Neural cell (in vitro differentiated cells): ENCODE measurements at regions not wholly inside any gene's neighbourhood (a gene's known extent, or its start where the extent isn't known, plus 50 kb on each side); places are given as distances from the start of the nearest gene placed in this dataset.

Experiments
- H2AFZ ChIP-seq: fragments of 200-600, 300-800 bp; sonication (generic), shearing (Covaris generic); 2 replicates; pipeline ENCODE4 v1.6.0; 2014; ENCODE audit warnings: low read depth, mild to moderate bottlenecking, antibody characterized with exemption, low read length, moderate library complexity
- H3F3A ChIP-seq: fragments of 200-600 bp; shearing (Covaris generic); 2 replicates; pipeline ENCODE4 v1.6.1; 2016; ENCODE audit warnings: mild to moderate bottlenecking, moderate library complexity, mixed read lengths, antibody characterized with exemption, low read length; ENCODE audit not compliant: insufficient read depth, poor library complexity, severe bottlenecking
- H3K27ac ChIP-seq: fragments of 200-600, 300-800 bp; sonication (generic), shearing (Covaris generic); 2 replicates; pipeline ENCODE4 v1.5.1; 2014; ENCODE audit warnings: mild to moderate bottlenecking, low read length, moderate library complexity
- H3K27me3 ChIP-seq: fragments of 300-800, 200-600 bp; sonication (generic), shearing (Covaris generic); 2 replicates; pipeline ENCODE4 v1.6.0; 2014; ENCODE audit warnings: mild to moderate bottlenecking, low read depth, low read length, moderate library complexity; ENCODE audit not compliant: insufficient read depth
- H3K36me3 ChIP-seq: fragments of 300-800, 200-600 bp; sonication (generic), shearing (Covaris generic); 2 replicates; pipeline ENCODE4 v1.5.1; 2014; ENCODE audit warnings: mild to moderate bottlenecking, antibody characterized with exemption, low read length, moderate library complexity; ENCODE audit not compliant: insufficient read depth
- H3K4me2 ChIP-seq: fragments of 300-800, 200-600 bp; sonication (generic), shearing (Covaris generic); 2 replicates; pipeline ENCODE4 v1.6.0; 2014; ENCODE audit warnings: mild to moderate bottlenecking, low read length
- H3K4me3 ChIP-seq: fragments of 300-800, 200-600 bp; sonication (generic), shearing (Covaris generic); 2 replicates; pipeline ENCODE4 v1.5.1; 2014; ENCODE audit warnings: mild to moderate bottlenecking, low read length, moderate library complexity
- H3K79me2 ChIP-seq: fragments of 200-600 bp; shearing (Covaris generic); replicated peaks from 2 replicates; pipeline ENCODE4 v1.6.0; 2014; ENCODE audit warnings: mild to moderate bottlenecking, low read length, moderate library complexity; ENCODE audit not compliant: insufficient read depth
- H3K9ac ChIP-seq: fragments of 300-800, 200-600 bp; sonication (generic), shearing (Covaris generic); 2 replicates; pipeline ENCODE4 v1.6.1; 2016; ENCODE audit warnings: mild to moderate bottlenecking, low read length, mixed read lengths
- H3K9me2 ChIP-seq: fragments of 200-600 bp; shearing (Covaris generic); 2 replicates; pipeline ENCODE4 v1.6.1; 2016; ENCODE audit warnings: mild to moderate bottlenecking, low read length, mixed read lengths; ENCODE audit not compliant: insufficient read depth
- H3K9me3 ChIP-seq: fragments of 200-600, 300-800 bp; sonication (generic), shearing (Covaris generic); 2 replicates; pipeline ENCODE4 v1.6.1; 2016; ENCODE audit warnings: mild to moderate bottlenecking, mixed run types, low read length, moderate library complexity, mixed read lengths
- H4K20me1 ChIP-seq: fragments of 200-600 bp; shearing (Covaris generic); 2 replicates; pipeline ENCODE4 v1.6.1; 2016; ENCODE audit warnings: mild to moderate bottlenecking, mixed run types; ENCODE audit not compliant: insufficient read depth
- EP300 ChIP-seq: fragments of 450-650 bp; conservative IDR thresholded peaks from 2 replicates; pipeline ENCODE4 v1.6.1; 2014; ENCODE audit warnings: antibody characterized with exemption, mild to moderate bottlenecking, moderate library complexity; ENCODE audit not compliant: poor library complexity, severe bottlenecking
- EZH2 ChIP-seq: fragments of 200-600, 300-800 bp; shearing (Covaris generic), sonication (generic); IDR thresholded peaks from 2 replicates; pipeline ENCODE4 v1.6.1; 2014; ENCODE audit warnings: antibody characterized with exemption, low read length, borderline replicate concordance, mild to moderate bottlenecking; ENCODE audit not compliant: insufficient read depth, poor library complexity, severe bottlenecking
- MXI1 ChIP-seq: fragments of 450-650 bp; conservative IDR thresholded peaks from 2 replicates; pipeline ENCODE4 v1.6.1; 2014; ENCODE audit warnings: antibody characterized with exemption, mild to moderate bottlenecking; ENCODE audit not compliant: poor library complexity, severe bottlenecking
- POLR2AphosphoS5 ChIP-seq: IDR thresholded peaks from 2 replicates; pipeline ENCODE4 v1.6.1; 2012
- RAD21 ChIP-seq: fragments of 450-650 bp; conservative IDR thresholded peaks from 2 replicates; pipeline ENCODE4 v1.6.1; 2014; ENCODE audit warnings: antibody characterized with exemption, mild to moderate bottlenecking, moderate library complexity
- SMC3 ChIP-seq: fragments of 450-650 bp; conservative IDR thresholded peaks from 2 replicates; pipeline ENCODE4 v1.6.1; 2014; ENCODE audit warnings: antibody characterized with exemption, mild to moderate bottlenecking, moderate library complexity; ENCODE audit not compliant: poor library complexity
- TAF1 ChIP-seq: IDR thresholded peaks from 2 replicates; pipeline ENCODE4 v1.6.1; 2012; ENCODE audit warnings: low read depth
- TF ChIP-seq, protein P1 (sequence below): fragments of 450-650 bp; IDR thresholded peaks from 2 replicates; pipeline ENCODE4 v1.5.1; 2014; ENCODE audit warnings: antibody characterized with exemption, mild to moderate bottlenecking, moderate library complexity; ENCODE audit not compliant: poor library complexity, severe bottlenecking
- TF ChIP-seq, protein P2 (sequence below): IDR thresholded peaks from 2 replicates; pipeline ENCODE4 v1.6.1; 2012; ENCODE audit warnings: borderline replicate concordance

DNA sequence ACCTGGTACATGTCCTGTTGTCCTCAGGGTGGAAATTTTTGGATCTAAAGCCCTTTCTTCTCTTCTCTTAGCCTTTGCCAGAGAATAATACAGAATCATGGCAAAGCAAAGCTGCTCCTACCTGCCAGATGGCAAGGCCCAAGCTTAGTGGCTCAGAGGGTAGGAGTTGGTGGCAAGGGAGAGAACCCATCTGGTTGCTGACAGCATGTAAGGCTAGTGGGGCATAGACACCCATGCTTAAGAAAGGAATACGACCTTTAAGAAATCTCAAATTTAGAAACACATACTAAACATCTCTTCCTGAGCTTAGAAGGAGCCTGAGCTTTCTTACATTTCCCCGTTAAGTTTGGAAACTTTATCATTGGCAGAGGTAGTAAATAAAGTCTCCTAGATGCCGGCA, 395.0 kb upstream of the SOX9 start:
- H3F3A ChIP-seq, result no peaks in the 10 kb centered on the region
- no peak overlapping the region for H3K27ac ChIP-seq
- no peak overlapping the region for H3K4me3 ChIP-seq
- no peak overlapping the region for H3K4me2 ChIP-seq
- no peak overlapping the region for H3K9ac ChIP-seq
- no peak for TF ChIP-seq EZH2
- no peaks in the 10 kb centered on the region for H3K9me3 ChIP-seq
- H3K27me3 ChIP-seq, result no peaks in the 10 kb centered on the region
- H3K9me2 ChIP-seq, result no peaks in the 10 kb centered on the region
- H3K36me3 ChIP-seq, result no peaks in the 10 kb centered on the region
- H2AFZ ChIP-seq, result no peak overlapping the region
- no peaks in the 10 kb centered on the region for H4K20me1 ChIP-seq
- no peaks in the 10 kb centered on the region for H3K79me2 ChIP-seq

DNA sequence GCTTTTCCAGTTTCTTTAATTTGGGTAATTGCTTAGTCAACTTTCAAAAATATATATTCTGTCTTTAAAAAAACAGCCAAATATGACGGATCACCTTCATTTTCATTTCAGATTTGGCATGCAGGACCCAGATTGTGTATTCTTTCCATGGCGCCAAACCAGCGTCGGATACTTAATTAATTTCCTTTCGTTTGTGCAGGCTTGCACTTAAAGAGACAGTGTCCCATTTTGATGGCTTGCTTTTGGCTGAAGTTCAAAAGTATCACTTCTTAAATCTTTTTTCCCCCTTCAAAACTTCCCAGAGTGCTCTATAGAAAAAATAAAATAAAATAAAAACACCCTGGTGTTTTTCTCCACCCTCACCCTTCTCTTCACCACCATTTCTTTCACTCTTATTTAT, 394.5 kb upstream of the SOX9 start:
- H4K20me1 ChIP-seq, result no peaks in the 10 kb centered on the region
- no peak overlapping the region for H3K9ac ChIP-seq
- no peaks in the 10 kb centered on the region for H3K36me3 ChIP-seq
- TF ChIP-seq, protein P1, sequence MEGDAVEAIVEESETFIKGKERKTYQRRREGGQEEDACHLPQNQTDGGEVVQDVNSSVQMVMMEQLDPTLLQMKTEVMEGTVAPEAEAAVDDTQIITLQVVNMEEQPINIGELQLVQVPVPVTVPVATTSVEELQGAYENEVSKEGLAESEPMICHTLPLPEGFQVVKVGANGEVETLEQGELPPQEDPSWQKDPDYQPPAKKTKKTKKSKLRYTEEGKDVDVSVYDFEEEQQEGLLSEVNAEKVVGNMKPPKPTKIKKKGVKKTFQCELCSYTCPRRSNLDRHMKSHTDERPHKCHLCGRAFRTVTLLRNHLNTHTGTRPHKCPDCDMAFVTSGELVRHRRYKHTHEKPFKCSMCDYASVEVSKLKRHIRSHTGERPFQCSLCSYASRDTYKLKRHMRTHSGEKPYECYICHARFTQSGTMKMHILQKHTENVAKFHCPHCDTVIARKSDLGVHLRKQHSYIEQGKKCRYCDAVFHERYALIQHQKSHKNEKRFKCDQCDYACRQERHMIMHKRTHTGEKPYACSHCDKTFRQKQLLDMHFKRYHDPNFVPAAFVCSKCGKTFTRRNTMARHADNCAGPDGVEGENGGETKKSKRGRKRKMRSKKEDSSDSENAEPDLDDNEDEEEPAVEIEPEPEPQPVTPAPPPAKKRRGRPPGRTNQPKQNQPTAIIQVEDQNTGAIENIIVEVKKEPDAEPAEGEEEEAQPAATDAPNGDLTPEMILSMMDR, result no peak
- TF ChIP-seq MXI1, result no peak
- TF ChIP-seq EP300, result no peak
- no peak for TF ChIP-seq RAD21
- TF ChIP-seq EZH2, result no peak
- no peak overlapping the region for H3K27ac ChIP-seq
- H3K79me2 ChIP-seq, result no peaks in the 10 kb centered on the region
- H3K4me2 ChIP-seq, result no peak overlapping the region
- no peak overlapping the region for H2AFZ ChIP-seq
- H3K9me2 ChIP-seq, result no peaks in the 10 kb centered on the region
- no peaks in the 10 kb centered on the region for H3K9me3 ChIP-seq
- H3K4me3 ChIP-seq, result no peak overlapping the region
- no peaks in the 10 kb centered on the region for H3K27me3 ChIP-seq
- H3F3A ChIP-seq, result no peaks in the 10 kb centered on the region

DNA sequence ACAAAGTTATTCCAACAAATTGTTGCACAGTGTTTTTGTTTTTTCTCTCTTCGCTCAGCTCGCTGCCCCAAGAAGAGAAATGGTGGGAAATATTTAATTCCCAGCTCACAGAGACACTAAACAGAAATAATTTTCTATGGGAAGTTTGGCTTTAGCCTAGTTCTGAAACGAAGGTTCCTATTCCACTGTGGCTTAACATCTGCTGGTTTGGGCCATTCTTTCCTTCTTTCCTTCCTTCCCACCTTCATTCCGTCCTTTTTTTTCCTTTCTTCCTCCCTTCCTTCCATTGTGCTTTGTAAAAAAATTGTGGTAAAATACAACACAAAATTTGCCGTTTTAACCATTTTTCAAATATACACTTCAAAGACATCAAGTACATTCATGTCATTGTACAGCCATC, 393.5 kb upstream of the SOX9 start:
- Histone ChIP-seq H3K4me3 (no peak overlapping the region), H3K4me2 (no peak overlapping the region), H3F3A (no peaks in the 10 kb centered on the region), H3K9ac (no peak overlapping the region), H3K36me3 (no peaks in the 10 kb centered on the region), H4K20me1 (no peaks in the 10 kb centered on the region), H3K27ac (no peak overlapping the region), H3K9me2 (no peaks in the 10 kb centered on the region), H3K9me3 (no peaks in the 10 kb centered on the region), H2AFZ (no peak overlapping the region), H3K27me3 (no peaks in the 10 kb centered on the region), H3K79me2 (no peaks in the 10 kb centered on the region)
- TF ChIP-seq RAD21 (no peak), EZH2 (no peak), POLR2AphosphoS5 (no peak), SMC3 (no peak), MXI1 (no peak), EP300 (no peak), TAF1 (no peak)
- TF ChIP-seq, protein P1, result no peak
- TF ChIP-seq, protein P2, sequence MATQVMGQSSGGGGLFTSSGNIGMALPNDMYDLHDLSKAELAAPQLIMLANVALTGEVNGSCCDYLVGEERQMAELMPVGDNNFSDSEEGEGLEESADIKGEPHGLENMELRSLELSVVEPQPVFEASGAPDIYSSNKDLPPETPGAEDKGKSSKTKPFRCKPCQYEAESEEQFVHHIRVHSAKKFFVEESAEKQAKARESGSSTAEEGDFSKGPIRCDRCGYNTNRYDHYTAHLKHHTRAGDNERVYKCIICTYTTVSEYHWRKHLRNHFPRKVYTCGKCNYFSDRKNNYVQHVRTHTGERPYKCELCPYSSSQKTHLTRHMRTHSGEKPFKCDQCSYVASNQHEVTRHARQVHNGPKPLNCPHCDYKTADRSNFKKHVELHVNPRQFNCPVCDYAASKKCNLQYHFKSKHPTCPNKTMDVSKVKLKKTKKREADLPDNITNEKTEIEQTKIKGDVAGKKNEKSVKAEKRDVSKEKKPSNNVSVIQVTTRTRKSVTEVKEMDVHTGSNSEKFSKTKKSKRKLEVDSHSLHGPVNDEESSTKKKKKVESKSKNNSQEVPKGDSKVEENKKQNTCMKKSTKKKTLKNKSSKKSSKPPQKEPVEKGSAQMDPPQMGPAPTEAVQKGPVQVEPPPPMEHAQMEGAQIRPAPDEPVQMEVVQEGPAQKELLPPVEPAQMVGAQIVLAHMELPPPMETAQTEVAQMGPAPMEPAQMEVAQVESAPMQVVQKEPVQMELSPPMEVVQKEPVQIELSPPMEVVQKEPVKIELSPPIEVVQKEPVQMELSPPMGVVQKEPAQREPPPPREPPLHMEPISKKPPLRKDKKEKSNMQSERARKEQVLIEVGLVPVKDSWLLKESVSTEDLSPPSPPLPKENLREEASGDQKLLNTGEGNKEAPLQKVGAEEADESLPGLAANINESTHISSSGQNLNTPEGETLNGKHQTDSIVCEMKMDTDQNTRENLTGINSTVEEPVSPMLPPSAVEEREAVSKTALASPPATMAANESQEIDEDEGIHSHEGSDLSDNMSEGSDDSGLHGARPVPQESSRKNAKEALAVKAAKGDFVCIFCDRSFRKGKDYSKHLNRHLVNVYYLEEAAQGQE, result no peak
